Myocyte (in vitro differentiated cells): ENCODE measurements at regions not wholly inside any gene's neighbourhood (a gene's known extent, or its start where the extent isn't known, plus 50 kb on each side); places are given as distances from the start of the nearest gene placed in this dataset.

Experiments
- DNase-seq: peaks from one replicate; pipeline ENCODE4 v3.0.0-alpha.2; 2012; ENCODE audit warnings: low read depth

- DNase-seq: no peak
Observed at GRCh38 chr6:137731960-137732616, 135.0 kb upstream of the TNFAIP3 start.

- DNase-seq: no peak
Observed at GRCh38 chr6:137733372-137733771, 133.7 kb upstream of the TNFAIP3 start.

- DNase-seq: no peak
Observed at GRCh38 chr6:137734005-137734874, 132.8 kb upstream of the TNFAIP3 start.

- DNase-seq: no peak
Observed at GRCh38 chr6:137734875-137735182, 132.2 kb upstream of the TNFAIP3 start.

GRCh38 chr6:137736048-137736818 lies 130.8 kb upstream of the TNFAIP3 start:
- peak; percentile 85 for DNase-seq

- DNase-seq: no peak
Observed at GRCh38 chr6:137736911-137737310, 130.1 kb upstream of the TNFAIP3 start.

DNA sequence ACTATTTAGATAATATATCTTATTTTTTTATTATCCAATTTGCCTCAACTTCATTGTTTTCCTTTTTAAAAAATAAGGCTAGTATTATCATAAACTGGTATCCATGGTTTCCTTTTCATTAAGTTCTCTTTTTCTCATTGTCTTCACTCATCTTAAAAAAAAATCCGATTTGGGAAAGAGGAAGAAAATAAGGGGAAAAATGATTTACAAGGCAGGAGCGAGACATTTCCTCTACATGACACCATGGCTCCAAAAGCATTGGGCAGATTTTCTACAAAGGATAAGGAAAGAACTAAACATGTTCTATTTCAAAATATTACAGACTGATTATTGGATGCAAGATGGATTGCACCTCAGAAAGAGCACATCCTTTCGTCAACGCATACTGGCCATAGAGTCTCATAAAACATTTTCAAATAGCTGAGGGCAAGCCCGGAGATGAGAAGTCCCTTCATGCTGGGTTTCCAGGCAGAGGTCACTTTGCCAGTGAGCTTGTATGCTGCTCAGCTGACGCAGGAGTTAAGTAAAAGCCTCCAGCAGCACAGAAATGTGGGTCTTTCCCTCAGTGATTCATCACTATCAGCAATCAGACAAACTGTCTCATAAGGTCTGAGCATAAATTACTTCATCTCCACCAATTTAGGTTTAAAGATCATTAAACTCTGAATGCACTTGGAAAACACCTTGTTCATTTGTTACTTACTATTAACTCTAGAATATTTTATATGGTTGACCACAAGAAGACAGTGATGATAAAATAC lies 129.0 kb upstream of the TNFAIP3 start:
- no peak for DNase-seq

- DNase-seq: peak; percentile 51
Observed at GRCh38 chr6:137738931-137739504, 128.0 kb upstream of the TNFAIP3 start.

GRCh38 chr6:137739544-137739943 lies 127.5 kb upstream of the TNFAIP3 start:
- no peak for DNase-seq

DNA sequence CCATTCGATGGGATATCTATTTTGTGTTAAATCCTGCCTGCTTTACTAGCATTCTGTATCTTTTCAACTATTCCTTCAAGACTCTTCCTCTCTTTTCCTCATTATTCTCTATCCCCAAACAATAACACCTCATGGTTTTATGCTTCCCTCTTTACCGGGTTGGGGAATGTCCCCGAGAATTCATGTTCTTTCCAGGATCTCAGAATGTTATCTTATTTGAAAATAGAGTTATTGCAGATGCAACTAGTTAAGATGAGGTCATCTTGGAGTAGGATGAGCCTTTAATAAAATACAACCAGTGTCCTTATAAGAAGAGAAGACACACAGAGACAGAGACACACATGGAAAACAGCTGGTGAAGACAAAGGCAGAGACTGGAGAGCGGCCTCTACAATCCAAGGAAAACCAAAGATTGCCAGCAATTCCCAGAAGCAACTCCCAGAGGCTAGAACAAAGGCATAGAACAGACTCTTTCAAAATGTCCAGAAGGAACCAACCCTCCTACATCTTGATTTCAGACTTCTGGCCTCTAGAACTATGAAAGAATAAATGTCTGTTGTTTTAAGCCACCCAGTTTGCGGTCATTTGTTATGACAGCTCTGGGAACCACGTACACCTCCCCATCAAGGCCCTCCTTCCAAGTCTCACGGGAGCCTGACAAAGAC lies 126.8 kb upstream of the TNFAIP3 start:
- DNase-seq: no peak

GRCh38 chr6:137740967-137741761 lies 125.9 kb upstream of the TNFAIP3 start:
- no peak for DNase-seq

- DNase-seq: no peak
Observed at GRCh38 chr6:137743493-137743892, 123.6 kb upstream of the TNFAIP3 start.

DNA sequence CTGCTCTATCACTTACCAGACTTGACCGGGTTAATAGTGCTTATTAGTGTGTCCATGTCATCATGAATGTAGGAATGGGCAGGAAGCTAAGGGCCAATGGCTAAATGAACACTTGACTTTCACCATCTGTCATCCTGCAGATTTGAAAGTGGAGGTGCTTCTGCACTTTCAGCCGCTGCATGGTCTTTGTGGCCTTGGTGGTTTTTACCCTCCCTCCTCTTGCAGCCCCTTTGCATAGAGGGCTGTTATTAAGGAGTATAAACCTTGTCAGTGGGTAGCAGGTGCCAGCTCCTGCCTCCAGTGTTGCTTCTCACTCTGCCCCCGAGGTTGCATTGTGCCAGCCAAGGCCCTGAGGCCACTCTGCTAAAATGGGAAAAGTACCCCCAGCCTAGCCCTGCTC lies 122.2 kb upstream of the TNFAIP3 start:
- DNase-seq: no peak

DNA sequence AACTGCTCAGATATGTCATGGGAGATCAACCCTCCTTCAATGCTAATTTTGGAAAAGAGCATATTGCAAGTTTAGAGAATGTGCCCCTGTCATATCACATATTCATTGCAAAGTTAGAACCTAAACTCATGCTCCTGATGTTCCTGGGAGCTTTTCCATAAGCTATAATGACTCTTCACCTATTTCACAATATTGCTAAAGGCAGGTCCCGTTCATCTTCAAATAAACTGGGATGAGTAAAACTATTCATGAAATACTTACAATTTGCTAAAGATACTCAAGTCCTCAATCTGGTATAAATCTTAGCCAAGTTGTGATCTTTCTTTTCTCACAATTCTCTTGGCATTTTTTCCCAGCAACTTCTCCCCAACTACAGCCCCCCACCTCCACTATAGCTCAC lies 121.7 kb upstream of the TNFAIP3 start:
- DNase-seq: no peak

DNA sequence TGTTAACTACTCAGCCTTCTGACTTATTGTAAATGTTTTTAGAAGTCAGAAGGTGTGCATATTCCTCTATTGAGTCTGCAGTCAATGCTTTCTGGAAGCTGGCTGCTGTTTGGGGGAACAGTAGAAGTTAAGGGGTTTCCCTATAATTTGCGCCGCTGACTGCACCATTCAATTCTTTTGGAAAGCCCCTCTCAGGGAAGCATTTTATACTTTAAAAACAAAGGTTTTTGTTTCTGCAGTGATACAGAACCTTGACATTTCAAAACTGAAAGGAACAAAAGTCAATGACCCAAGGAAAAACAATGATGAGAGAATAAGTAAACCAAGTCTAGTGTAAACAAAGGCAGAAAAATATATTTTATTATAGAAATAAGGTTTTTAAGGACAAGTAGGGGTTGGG lies 120.8 kb upstream of the TNFAIP3 start:
- DNase-seq: no peak

- DNase-seq: no peak
Observed at GRCh38 chr6:137749696-137750211, 117.3 kb upstream of the TNFAIP3 start.

DNA sequence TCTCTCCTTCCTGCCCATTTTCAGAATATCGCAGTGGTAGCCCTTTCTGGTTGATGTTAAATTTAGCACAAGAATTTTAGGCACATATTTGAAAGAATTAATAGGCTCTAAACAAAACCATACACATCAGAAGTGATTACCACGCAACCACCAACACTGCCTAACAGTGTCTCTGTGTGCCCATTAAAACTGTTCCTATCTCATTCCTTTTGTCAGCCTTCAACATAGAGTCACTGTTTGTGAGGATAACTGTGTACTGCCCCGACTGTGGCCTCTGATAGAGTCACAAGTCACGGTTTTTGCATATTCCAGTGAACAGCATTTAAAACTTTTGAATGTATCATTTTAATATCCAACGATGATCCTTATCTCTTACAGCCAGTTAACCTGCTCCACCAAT lies 116.8 kb upstream of the TNFAIP3 start:
- no peak for DNase-seq

- DNase-seq: no peak
Observed at GRCh38 chr6:137751768-137752560, 115.1 kb upstream of the TNFAIP3 start.

GRCh38 chr6:137754366-137754765 lies 112.7 kb upstream of the TNFAIP3 start:
- DNase-seq: no peak
